AG09319 (cell line): ENCODE measurements at regions not wholly inside any gene's neighbourhood (a gene's known extent, or its start where the extent isn't known, plus 50 kb on each side); places are given as distances from the start of the nearest gene placed in this dataset.

Experiments
- DNase-seq: peaks from one replicate; pipeline ENCODE4 v3.0.0-alpha.2; 2010; ENCODE audit warnings: low read depth; ENCODE audit errors: extremely low read depth
- TF ChIP-seq, protein P1 (sequence below): IDR thresholded peaks from 2 replicates; pipeline ENCODE4 v1.5.1; 2011; ENCODE audit warnings: low read depth, mild to moderate bottlenecking, inconsistent platforms, low read length, moderate library complexity

- no peak for DNase-seq
- TF ChIP-seq, protein P1, sequence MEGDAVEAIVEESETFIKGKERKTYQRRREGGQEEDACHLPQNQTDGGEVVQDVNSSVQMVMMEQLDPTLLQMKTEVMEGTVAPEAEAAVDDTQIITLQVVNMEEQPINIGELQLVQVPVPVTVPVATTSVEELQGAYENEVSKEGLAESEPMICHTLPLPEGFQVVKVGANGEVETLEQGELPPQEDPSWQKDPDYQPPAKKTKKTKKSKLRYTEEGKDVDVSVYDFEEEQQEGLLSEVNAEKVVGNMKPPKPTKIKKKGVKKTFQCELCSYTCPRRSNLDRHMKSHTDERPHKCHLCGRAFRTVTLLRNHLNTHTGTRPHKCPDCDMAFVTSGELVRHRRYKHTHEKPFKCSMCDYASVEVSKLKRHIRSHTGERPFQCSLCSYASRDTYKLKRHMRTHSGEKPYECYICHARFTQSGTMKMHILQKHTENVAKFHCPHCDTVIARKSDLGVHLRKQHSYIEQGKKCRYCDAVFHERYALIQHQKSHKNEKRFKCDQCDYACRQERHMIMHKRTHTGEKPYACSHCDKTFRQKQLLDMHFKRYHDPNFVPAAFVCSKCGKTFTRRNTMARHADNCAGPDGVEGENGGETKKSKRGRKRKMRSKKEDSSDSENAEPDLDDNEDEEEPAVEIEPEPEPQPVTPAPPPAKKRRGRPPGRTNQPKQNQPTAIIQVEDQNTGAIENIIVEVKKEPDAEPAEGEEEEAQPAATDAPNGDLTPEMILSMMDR: no peak
Observed at GRCh38 chr3:87979527-87979926, 79.3 kb downstream of the CGGBP1 start.

GRCh38 chr3:87977765-87978164 is 81.0 kb downstream of the CGGBP1 start:
- TF ChIP-seq, protein P1: no peak
- DNase-seq: no peak

DNA sequence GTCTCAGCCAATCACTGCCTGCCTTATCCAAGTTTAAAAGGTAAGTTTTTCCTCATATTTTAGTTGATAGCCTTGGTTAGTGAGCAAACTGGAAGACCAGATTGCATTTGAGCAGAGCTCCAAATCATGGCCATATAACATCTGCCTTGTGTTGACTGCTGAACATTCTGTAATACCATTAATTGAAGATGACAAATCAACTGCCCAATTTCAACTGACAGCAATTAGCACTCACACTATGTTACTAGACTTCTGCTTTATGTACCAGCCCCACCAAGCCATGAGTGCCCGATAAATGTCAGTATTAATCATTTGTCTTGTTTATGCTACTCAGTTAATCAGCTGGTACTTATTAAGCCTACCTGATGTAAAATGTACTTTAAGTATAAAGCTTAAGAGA is 83.1 kb downstream of the CGGBP1 start:
- TF ChIP-seq, protein P1: no peak
- DNase-seq: no peak

DNA sequence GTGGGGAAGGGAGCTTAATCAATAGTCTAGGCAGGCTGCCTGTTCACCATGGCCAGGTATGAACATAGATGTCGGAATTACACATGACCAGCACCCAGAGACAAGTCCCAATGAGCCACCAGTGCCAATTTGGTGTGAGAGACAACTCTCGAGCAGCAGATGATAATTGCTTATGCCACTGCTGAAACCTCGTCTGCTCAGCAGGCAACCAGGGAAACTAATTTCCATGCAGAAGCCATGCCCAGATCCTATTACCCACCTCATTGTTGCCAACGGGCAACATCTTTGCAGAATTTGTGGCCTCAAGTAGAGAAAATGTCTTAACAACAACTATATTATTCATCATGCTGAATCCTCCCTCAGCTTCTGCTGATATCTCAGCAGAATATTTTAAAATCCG is 84.9 kb downstream of the CGGBP1 start:
- DNase-seq: no peak
- TF ChIP-seq, protein P1: no peak

- DNase-seq: no peak
- TF ChIP-seq, protein P1: no peak
Observed at GRCh38 chr3:87969620-87970019, 89.2 kb downstream of the CGGBP1 start.

DNA sequence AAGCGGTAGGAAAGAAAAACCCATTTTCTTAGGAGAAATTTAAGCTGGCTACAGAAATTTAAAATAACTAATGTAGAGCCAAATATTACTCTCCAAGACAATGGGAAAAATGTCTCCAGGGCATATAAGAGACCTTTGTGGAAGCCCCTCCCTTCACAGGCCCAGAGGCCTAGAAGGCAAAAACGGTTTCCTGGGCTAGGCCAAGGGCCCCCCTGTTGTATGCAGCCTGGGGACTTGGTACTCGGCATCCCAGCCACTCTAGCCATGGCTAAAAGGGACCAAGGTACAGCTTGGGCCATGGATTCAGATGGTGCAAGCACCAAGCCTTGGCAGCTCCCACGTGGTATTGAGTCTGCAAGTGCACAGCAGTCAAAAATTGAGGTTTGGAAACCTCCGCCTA is 90.1 kb downstream of the CGGBP1 start:
- TF ChIP-seq, protein P1: no peak

GRCh38 chr3:87958289-87958688 is 100.5 kb downstream of the CGGBP1 start:
- TF ChIP-seq, protein P1: no peak
- no peak for DNase-seq

More for the DNA sequence above, 90.1 kb downstream of the CGGBP1 start:
- no peak for DNase-seq

GRCh38 chr3:87957575-87957974 is 101.2 kb downstream of the CGGBP1 start:
- no peak for DNase-seq
- TF ChIP-seq, protein P1: no peak
